ENCODE measurements at regions not wholly inside any gene's neighbourhood (a gene's known extent, or its start where the extent isn't known, plus 50 kb on each side); places are given as distances from the start of the nearest gene placed in this dataset.
"Not testable (repeated sequence)": the region's sequence is repeated elsewhere in the genome, so short reads cannot be mapped to it uniquely, and the experiment has no call there.

GRCh38 chr7:46068159-46068558 is 147.1 kb upstream of the IGFBP3 start:
- intact Hi-C loops (cut with DNase I), result no loop called here
- DNase-seq, result no peak

DNA sequence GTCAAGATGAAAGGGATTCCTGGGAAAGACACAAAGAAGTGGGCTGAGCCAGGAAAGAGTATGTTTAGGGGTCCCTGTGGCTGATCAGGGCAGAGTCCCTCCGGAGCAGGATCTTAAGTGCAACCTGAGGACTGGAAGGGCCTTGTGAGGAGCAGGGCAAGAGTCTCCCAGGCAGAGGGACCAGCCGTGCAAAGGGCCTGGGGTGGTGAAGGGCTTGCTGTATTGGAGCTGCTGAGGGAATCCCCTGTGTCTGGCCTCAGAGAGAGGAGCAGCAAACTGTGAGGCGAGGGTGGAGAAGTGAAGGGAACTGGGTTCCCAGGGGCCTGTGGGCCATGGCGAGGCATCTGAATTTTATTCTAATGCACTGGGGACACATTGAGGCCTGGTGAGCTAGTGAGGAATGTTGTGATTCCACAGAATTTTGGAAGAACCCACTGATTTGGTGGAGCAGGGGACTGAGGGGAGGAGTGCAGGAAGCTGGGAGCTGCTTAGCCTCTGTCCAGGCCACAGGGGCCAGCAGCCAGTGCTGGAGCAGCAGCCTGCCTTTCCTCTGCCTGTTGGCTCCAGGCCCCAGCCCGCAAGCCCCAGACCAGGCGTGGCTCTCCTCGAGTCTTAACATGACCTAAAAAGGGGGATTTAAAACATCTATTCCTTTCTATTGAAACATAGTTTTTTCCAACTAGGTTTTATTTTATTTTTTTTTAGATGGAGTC is 138.4 kb upstream of the IGFBP3 start:
- intact Hi-C loops (cut with DNase I), result no loop called here
- no peak for DNase-seq

GRCh38 chr7:46058086-46058823 is 137.2 kb upstream of the IGFBP3 start:
- no peak for DNase-seq
- intact Hi-C loops (cut with DNase I), result no loop called here

DNA sequence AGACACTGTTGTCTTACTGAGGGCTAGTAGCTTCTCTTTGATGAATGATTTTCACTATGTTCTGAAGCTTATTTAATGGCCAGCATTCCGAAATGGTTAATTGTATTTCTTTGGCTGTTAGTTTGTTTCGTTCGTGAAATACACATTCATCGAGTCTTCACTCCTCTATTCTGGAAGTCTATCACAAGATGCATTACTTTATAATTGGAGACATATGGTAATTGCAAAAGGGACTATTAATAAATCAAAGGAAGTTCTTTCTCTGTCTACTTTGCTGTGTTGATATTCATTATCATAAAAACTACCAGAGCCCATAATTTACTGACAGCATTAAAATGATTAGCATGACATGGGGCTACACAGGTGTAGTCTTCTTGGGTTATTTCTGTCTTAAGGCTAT is 133.8 kb upstream of the IGFBP3 start:
- DNase-seq, result no peak
- intact Hi-C loops (cut with DNase I), result no loop called here

- DNase-seq, result no peak
- intact Hi-C loops (cut with DNase I), result no loop called here
Observed at GRCh38 chr7:46054272-46054671, 133.2 kb upstream of the IGFBP3 start.

DNA sequence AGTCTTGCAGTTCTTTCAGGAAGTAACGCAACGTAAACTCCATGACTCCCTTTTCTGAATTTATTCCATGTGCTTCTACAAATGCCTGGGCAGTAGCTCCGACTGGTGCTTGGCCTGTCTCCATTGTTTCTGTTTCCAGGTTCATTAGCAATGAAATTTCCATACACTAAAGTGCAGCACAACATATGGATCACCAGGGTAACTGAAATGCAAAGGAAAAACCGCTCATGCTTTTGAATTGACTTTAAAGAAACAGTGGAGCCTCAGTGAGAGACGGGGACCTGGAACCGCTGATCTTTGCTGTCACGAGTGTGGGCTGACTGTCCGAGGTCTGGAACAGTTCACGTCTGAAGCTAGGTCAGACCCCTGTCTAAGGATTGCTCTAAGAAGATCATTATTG is 126.5 kb upstream of the IGFBP3 start:
- intact Hi-C loops (cut with DNase I), result no loop called here
- no peak for DNase-seq

- intact Hi-C loops (cut with DNase I); DNase-seq: not testable (repeated sequence)
Observed at GRCh38 chr7:46043338-46043737, 122.3 kb upstream of the IGFBP3 start.

- DNase-seq; intact Hi-C loops (cut with DNase I): not testable (repeated sequence)
Observed at GRCh38 chr7:46039813-46040212, 118.7 kb upstream of the IGFBP3 start.

DNA sequence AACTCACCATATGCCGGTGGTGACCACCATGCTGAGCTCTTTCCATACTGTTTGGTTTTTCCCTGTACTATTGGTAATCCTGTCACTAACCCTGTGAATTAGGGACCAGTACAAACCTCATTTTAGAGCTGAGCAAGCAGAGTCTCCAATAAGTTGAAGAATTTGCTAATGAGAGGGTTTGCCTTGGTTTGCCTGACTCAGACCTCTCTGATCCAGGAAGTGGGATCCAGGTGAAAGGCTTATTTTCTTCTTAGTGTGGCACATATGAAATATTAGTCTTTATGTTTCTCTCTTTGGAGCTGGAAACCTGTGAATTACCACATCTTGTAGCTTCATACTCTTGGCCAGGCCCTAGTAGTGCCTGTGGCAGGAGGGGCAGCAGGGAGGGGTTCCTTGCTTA is 114.1 kb upstream of the IGFBP3 start:
- intact Hi-C loops (cut with DNase I), result no loop called here
- DNase-seq, result no peak

GRCh38 chr7:46034056-46034768 is 113.1 kb upstream of the IGFBP3 start:
- intact Hi-C loops (cut with DNase I), result no loop called here

GRCh38 chr7:46033592-46033991 is 112.5 kb upstream of the IGFBP3 start:
- DNase-seq, result no peak
- intact Hi-C loops (cut with DNase I), result no loop called here

More at GRCh38 chr7:46034056-46034768, 113.1 kb upstream of the IGFBP3 start:
- DNase-seq, result no peak

DNA sequence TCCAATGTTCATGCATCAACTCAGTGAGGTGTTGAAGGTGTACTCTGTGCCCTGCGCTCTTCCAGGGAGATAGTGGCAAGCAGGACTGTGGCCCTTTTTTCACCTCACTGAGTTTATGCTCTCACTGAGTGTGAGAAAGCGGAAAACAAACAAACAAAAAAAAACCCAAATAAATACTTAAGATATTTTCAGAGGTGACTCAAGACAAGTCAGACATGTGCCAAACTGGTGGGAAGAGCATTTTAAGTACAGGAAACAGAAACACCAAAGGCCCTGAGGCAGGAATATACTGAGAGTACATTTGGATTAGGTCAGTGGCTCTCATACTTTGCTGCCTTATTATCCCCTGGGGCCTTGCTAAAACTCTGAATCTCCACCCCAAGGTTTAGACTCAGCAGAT is 111.9 kb upstream of the IGFBP3 start:
- intact Hi-C loops (cut with DNase I), result no loop called here

DNA sequence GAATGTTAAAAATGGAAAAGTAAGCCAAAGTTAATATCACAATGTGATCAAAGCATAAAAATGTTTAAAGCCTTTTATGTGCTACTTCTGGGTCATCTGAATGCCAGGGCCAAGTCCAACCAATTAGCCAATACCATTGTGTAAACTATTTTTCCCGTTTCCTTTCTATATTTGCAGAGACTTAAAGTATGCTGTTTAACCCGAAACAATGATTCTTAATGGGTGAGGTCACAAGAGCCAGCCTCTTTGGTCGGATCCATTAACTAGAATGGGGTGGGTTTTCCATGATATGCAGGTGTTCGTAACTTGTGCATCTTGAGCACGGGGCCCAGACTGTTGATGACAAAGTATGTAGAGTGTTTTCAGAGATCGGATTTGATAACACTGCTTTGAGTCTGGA is 111.3 kb upstream of the IGFBP3 start:
- no peak for DNase-seq
- intact Hi-C loops (cut with DNase I), result no loop called here

More for the DNA sequence above, 111.9 kb upstream of the IGFBP3 start:
- DNase-seq, result no peak

DNA sequence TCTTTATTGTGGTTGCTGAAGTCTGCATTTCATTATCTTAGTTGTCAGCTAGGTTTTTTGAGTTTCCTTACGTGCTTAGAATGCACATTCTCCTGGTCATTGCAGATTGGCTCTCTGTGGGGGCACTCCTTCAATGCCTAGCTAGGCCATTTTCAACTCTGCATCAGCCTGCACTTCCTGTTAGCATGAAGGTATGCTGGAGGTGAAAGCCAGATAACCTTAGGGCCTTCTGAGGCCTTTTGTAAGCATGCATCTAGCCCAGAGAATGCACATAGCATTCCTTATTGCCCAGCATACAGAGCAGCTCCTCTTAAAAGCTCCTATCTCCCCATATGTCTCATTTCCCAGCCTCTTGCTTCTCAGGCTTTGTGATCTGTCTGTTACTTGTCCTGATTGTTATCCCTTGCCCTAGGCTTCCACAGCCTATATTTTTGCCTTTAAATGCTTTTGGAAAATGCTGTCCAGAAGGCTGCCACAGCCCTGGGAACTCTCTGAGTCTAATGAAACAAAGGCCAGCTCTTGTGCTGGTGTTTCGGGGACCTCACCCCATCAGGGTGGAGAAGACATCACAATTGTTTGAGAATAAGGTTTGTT is 108.1 kb upstream of the IGFBP3 start:
- intact Hi-C loops (cut with DNase I), result no loop called here
- DNase-seq, result no peak

DNA sequence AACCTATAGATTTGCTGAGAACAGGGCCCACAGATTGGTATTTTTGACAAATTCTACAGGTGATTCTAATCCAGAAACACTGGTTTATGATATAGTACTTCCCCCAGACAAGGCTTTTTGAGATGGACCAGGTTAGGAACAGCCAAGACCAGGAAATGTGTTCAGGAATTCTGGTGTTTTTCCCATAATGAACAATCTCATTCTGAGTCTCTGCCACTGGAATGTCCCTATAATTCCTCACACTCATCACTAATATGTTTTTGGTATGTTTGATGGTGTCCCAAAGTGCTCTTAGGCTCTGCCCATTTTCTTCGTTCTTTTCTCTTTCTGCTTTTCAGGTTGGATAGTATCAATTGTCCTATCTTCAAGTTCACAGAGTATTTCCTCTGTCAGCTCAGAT is 107.2 kb upstream of the IGFBP3 start:
- no peak for DNase-seq
- intact Hi-C loops (cut with DNase I), result no loop called here

DNA sequence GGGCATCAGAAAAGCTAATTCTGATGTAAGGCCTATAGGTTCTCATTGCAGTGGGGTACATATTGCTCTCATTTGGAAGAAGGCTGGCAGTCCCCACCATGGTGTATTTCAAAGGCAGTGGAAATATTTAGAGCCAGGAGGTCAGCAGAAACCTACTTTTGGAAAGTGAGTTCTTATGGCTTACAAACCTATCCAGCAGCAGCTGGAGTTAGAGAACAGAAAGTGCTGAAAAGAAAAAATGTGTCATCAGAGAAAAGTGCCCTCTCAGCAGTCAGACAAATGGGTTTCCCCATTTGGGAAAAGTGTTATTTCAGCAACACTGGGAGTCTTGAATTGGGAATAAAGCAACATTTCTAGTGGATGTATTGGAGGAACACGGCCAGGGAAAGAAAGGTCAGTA is 105.7 kb upstream of the IGFBP3 start:
- intact Hi-C loops (cut with DNase I), result no loop called here
- DNase-seq, result no peak

- intact Hi-C loops (cut with DNase I), result no loop called here
- DNase-seq, result no peak
Observed at GRCh38 chr7:46024263-46024916, 103.3 kb upstream of the IGFBP3 start.

DNA sequence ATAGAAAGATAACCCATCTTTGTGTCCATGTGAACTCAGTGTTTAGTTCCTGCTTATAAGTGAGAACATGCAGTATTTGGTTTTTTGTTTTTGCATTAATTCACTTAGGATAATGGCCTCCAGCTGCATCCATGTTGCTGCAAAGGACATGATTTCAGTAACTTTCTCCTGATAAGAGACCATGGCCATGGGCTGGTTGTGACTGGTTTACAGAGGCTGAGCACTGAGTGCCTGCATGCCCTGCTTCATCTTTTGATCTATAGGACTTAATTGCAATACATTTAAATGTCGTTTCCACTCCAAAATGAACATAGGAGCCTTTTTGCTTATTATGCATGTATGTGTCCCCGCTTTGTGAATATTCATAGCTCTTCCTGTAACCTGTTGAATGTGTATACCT is 101.3 kb upstream of the IGFBP3 start:
- intact Hi-C loops (cut with DNase I), result no loop called here
- DNase-seq, result no peak

- intact Hi-C loops (cut with DNase I), result no loop called here
- DNase-seq, result no peak
Observed at GRCh38 chr7:46015107-46015868, 94.2 kb upstream of the IGFBP3 start.

Measured in head of caudate nucleus (tissue), 42 donors.